Osteocyte (in vitro differentiated cells): ENCODE measurements at regions not wholly inside any gene's neighbourhood (a gene's known extent, or its start where the extent isn't known, plus 50 kb on each side); places are given as distances from the start of the nearest gene placed in this dataset.

ENCODE experiments used
- DNase-seq: peaks from one replicate; pipeline ENCODE4 v3.0.0; 2021; ENCODE audit warnings: mixed read lengths; ENCODE audit not compliant: unreplicated experiment; ENCODE audit errors: extremely low spot score
- H3K27ac Mint-ChIP-seq: one replicate; pipeline ENCODE4 v1.8.0; 2021; ENCODE audit warnings: mild to moderate bottlenecking, mixed read lengths; ENCODE audit not compliant: unreplicated experiment
- H3K27me3 Mint-ChIP-seq: one replicate; pipeline ENCODE4 v1.8.0; 2021; ENCODE audit warnings: mixed read lengths; ENCODE audit not compliant: unreplicated experiment
- H3K36me3 Mint-ChIP-seq: one replicate; pipeline ENCODE4 v1.8.0; 2021; ENCODE audit warnings: mixed read lengths; ENCODE audit not compliant: unreplicated experiment
- H3K4me1 Mint-ChIP-seq: one replicate; pipeline ENCODE4 v1.8.0; 2021; ENCODE audit warnings: mixed read lengths; ENCODE audit not compliant: unreplicated experiment
- H3K4me3 Mint-ChIP-seq: one replicate; pipeline ENCODE4 v1.8.0; 2021; ENCODE audit warnings: mild to moderate bottlenecking, moderate library complexity, mixed read lengths; ENCODE audit not compliant: unreplicated experiment
- H3K9me3 Mint-ChIP-seq: one replicate; pipeline ENCODE4 v1.8.0; 2021; ENCODE audit warnings: mixed read lengths; ENCODE audit not compliant: unreplicated experiment
- TF ChIP-seq, protein P1 (sequence below): fragments of 200-600 bp; sonication (generic); IDR thresholded peaks from 2 replicates; pipeline ENCODE4 v1.5.0; 2021; ENCODE audit warnings: antibody characterized with exemption, mild to moderate bottlenecking, moderate library complexity

DNA sequence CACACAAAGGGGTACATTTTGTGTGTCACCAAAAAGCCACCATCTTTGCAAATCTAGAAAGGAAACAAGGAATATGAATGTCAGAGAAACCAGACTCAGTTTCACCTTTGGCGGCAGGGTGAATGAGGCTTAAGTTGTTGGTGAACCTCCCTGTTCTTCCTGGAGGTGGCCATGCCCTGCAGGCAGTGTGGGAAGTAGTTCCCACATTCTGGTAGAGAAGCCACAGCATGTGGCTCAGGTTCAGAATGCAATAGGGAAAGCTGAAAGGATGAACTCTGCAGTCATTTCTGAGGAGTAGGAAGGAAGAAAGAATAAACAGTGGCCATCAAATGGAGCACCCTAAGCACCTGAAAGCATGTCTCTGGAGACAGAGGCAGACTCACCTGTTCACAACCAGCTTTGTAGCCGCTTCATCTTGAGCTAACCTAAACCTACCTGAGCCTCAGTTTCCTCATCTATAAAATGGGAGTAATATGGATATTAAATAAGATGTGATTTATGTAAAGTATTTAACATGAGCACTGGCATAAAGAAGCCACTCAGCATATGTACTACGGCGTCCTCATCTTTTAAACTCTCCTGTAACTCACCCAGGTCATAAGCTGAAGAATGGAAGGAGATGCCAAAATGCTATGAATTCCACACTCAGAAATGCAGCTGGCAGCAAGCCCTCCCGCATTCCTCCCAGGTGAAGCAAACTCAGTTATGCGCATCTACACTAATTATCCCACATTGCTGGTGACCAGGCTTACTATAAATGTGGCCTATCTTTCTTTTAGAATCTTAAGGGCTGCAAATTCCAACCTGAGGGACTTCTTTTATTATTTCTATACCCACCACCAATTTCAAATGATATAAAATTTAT lies 86.0 kb downstream of the ZNF608 start:
- TF ChIP-seq, protein P1, sequence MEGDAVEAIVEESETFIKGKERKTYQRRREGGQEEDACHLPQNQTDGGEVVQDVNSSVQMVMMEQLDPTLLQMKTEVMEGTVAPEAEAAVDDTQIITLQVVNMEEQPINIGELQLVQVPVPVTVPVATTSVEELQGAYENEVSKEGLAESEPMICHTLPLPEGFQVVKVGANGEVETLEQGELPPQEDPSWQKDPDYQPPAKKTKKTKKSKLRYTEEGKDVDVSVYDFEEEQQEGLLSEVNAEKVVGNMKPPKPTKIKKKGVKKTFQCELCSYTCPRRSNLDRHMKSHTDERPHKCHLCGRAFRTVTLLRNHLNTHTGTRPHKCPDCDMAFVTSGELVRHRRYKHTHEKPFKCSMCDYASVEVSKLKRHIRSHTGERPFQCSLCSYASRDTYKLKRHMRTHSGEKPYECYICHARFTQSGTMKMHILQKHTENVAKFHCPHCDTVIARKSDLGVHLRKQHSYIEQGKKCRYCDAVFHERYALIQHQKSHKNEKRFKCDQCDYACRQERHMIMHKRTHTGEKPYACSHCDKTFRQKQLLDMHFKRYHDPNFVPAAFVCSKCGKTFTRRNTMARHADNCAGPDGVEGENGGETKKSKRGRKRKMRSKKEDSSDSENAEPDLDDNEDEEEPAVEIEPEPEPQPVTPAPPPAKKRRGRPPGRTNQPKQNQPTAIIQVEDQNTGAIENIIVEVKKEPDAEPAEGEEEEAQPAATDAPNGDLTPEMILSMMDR, result no peak
- no peak for DNase-seq

DNA sequence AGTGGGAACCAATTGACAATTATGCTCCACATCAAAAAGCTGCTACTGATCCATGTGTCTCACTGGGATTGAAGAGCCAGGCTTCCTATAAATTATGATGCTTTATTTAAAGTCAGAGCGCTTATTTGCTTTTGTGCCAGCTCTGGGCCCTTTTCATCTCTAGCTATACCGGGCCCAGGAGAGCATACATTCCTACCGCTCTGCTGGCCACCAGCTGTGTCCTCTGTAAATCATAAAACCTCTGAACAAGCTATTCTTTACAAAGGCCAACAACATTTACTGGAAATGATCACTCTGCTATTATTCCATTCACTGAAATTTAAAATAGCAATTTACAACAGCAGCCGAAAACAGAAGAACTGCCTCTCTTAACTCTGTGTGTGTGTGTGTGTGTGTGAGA lies 86.6 kb downstream of the ZNF608 start:
- Mint-ChIP-seq H3K27me3 (no peaks in the 10 kb centered on the region), H3K4me3 (no peak overlapping the region), H3K36me3 (peaks cover 5% of the 10 kb centered on the region), H3K9me3 (no peaks in the 10 kb centered on the region), H3K4me1 (peaks cover 61% of the 10 kb centered on the region), H3K27ac (peak overlapping the region; percentile 3)
- TF ChIP-seq, protein P1, result no peak
- DNase-seq, result no peak

More for the DNA sequence above, 86.0 kb downstream of the ZNF608 start:
- Mint-ChIP-seq H3K36me3 (peaks cover 5% of the 10 kb centered on the region), H3K27ac (peak overlapping the region; percentile 73), H3K4me3 (no peak overlapping the region), H3K4me1 (peaks cover 64% of the 10 kb centered on the region), H3K27me3 (no peaks in the 10 kb centered on the region), H3K9me3 (no peaks in the 10 kb centered on the region)

DNA sequence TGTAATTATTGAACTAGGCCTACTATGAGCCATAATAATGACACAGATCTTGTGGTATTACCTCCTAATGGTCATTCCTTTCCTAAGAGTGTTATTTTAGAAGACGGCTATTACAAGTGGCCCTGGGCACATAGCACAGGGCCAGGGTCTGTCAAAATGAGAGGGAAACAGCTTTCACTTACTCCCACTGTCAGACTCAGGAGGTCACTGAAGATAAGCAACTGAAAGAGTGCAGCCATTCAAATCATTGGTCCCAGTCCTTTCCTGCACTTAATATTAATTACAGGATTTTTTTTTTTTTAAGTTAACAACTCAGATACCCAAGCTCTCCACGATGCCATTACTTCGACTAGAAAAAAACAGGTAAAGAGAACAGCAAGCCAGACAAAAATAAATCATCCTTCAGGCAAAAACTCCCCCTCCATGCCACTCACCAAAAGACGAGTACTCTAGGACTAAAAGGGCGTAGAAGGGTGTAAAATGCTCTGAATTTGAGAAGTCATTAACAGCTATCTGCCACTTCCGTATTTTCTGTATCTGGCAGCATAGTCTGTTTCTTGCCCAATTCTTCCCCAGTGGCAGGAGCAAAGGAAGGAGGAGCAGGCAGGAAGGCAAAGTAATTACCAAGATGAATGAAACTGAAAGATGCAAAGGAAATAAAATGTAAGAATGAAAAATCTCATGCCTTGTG lies 87.4 kb downstream of the ZNF608 start:
- TF ChIP-seq, protein P1, result no peak
- H3K36me3 Mint-ChIP-seq, result peaks cover 5% of the 10 kb centered on the region
- H3K4me1 Mint-ChIP-seq, result peaks cover 58% of the 10 kb centered on the region
- H3K9me3 Mint-ChIP-seq, result no peaks in the 10 kb centered on the region
- peak overlapping the region; percentile 47 for H3K27ac Mint-ChIP-seq
- no peak overlapping the region for H3K4me3 Mint-ChIP-seq
- no peaks in the 10 kb centered on the region for H3K27me3 Mint-ChIP-seq
- DNase-seq, result no peak

DNA sequence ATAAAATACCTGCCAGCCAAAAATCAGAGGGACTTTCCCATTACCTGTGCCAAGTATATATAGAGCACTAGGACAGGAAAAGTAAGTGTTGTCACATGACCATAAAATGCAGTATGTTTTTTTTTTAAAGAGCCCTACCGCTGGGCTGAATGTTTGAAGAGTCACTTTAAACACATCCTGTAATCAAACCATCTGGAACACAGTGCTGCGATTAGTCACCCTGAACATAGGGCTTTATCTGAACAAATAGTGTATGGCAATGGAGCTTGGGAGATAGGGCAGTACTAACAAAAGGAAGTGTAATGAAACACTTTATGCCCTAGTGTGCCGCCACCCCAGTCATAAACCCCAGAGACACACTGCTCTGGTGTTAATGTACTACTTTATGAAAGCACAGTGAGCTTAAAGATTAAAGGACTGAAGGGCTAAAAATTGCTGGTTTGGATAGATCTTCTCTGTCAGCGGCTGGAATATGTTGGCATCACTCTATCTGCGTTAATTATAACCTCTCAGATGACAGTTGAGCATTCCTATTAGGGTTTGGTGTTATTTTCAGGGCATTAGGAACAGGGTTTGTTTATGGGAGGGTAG lies 90.4 kb downstream of the ZNF608 start:
- no peak overlapping the region for H3K27ac Mint-ChIP-seq
- no peak for DNase-seq
- H3K9me3 Mint-ChIP-seq, result no peaks in the 10 kb centered on the region
- peaks cover 30% of the 10 kb centered on the region for H3K4me1 Mint-ChIP-seq
- no peak overlapping the region for H3K4me3 Mint-ChIP-seq
- no peaks in the 10 kb centered on the region for H3K27me3 Mint-ChIP-seq
- TF ChIP-seq, protein P1, result no peak
- H3K36me3 Mint-ChIP-seq, result peaks cover 7% of the 10 kb centered on the region
